Left colon (tissue), 2 donors: ENCODE measurements at regions not wholly inside any gene's neighbourhood (a gene's known extent, or its start where the extent isn't known, plus 50 kb on each side); places are given as distances from the start of the nearest gene placed in this dataset.

Source experiments
- ATAC-seq: fragments of 200-7000 bp; cut with Tn5 transposase; one replicate; pipeline ENCODE4 v1.9.1; 2020; ENCODE audit warnings: mild to moderate bottlenecking, moderate library complexity
- DNase-seq, 2 donors: peaks; one replicate each; pipeline ENCODE4 v3.0.0-alpha.2; 2020
- intact Hi-C, 2 donors: fragments of 100-400 bp; cut with DNase I in 1 of 2; cut with micrococcal nuclease in 1 of 2; formaldehyde crosslinking; loops; one replicate each; pipeline versions ENCODE4 v1.11.2 to v1.14.0; 2022; cut with DNase I, micrococcal nuclease
- donor health status: DM: no; HTN: no; CAD: no.
- donor health status: DM: yes; HTN: yes; CAD: no.

GRCh38 chrX:96424007-96424406 lies 260.6 kb upstream of the DIAPH2 start:
- ATAC-seq (no peak), DNase-seq (no peak)
- intact Hi-C loops, result no loop called here

- no peak for ATAC-seq
- no peak for DNase-seq
- intact Hi-C loops, result no loop called here
These were observed 259.4 kb upstream of the DIAPH2 start for GRCh38 chrX:96425200-96425599.

- ATAC-seq (no peak), DNase-seq (no peak)
- intact Hi-C loops, result no loop called here
These were observed 253.7 kb upstream of the DIAPH2 start for GRCh38 chrX:96430756-96431455.

DNA sequence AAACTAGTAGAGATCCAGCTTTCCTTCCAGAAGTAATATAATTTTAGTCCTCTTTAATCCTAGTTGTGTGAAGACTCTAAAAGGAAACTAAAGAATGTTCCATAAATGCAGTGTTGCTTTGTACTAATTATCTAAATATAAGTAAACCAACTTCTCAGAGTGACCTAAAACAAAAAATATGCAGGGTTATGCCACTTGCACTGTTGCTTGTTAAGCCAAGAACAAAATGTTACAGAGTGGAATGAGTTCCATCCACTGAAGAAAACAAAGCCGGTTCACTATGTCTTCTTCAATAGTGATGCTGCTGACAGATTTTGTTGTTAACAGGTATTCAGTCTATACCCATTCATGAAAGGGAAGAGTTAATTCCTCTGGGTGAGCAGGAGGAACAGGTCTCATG lies 252.0 kb upstream of the DIAPH2 start:
- no peak for ATAC-seq
- intact Hi-C loops, result no loop called here

GRCh38 chrX:96433409-96434077 lies 251.1 kb upstream of the DIAPH2 start:
- ATAC-seq, result no peak
- DNase-seq, result no peak
- intact Hi-C loops, result no loop called here

More for the DNA sequence above, 252.0 kb upstream of the DIAPH2 start:
- no peak for DNase-seq

- intact Hi-C loops, result no loop called here
- DNase-seq, result no peak
These were observed 249.1 kb upstream of the DIAPH2 start for GRCh38 chrX:96435378-96436035.

GRCh38 chrX:96436105-96436504 lies 248.5 kb upstream of the DIAPH2 start:
- intact Hi-C loops, result no loop called here
- no peak for DNase-seq
- no peak for ATAC-seq

More at GRCh38 chrX:96435378-96436035, 249.1 kb upstream of the DIAPH2 start:
- ATAC-seq, result no peak

GRCh38 chrX:96438803-96439202 lies 245.8 kb upstream of the DIAPH2 start:
- intact Hi-C loops, result no loop called here
- DNase-seq (no peak), ATAC-seq (no peak)

DNA sequence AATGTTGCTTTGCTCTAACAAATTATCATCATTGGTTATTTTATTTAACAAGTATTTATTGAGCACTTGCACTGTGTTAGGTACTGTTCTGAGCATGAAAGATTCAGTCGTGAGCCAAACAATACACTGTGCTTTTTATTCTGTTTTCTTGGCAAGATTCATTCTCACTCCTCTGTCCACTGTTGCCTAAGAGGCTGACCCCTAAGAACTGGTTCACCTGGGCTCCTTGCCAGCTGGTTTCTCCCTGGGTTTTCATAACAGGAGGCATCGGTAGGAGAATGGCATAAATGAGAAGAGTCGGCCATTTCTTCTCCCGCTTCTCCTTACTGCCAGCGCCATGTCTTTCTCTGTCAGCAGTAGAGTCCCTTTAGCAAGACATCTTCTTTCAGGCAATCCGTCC lies 243.7 kb upstream of the DIAPH2 start:
- ATAC-seq, result no peak
- intact Hi-C loops, result no loop called here

GRCh38 chrX:96445531-96446065 lies 239.0 kb upstream of the DIAPH2 start:
- intact Hi-C loops, result no loop called here
- no peak for DNase-seq
- no peak for ATAC-seq

More for the DNA sequence above, 243.7 kb upstream of the DIAPH2 start:
- DNase-seq, result no peak

DNA sequence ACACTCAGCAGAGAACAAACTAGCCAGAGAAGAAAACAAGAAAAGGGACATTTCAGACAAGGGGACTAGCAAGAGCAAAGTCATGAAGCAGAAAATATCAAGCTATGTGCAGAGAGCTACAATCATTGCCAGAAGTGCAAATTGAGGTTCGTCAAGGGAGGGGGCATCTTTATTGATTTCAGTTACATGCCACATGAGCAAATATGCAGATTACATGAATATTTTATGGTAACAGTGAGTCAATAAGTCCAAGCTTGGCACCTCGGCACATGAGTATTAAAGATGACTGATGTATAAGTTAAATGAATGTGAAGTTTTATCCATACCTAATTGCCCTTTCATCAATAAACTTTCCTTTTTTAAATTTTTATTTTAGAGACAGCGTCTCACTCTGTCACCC lies 238.1 kb upstream of the DIAPH2 start:
- no peak for DNase-seq
- ATAC-seq, result no peak
- intact Hi-C loops, result no loop called here

DNA sequence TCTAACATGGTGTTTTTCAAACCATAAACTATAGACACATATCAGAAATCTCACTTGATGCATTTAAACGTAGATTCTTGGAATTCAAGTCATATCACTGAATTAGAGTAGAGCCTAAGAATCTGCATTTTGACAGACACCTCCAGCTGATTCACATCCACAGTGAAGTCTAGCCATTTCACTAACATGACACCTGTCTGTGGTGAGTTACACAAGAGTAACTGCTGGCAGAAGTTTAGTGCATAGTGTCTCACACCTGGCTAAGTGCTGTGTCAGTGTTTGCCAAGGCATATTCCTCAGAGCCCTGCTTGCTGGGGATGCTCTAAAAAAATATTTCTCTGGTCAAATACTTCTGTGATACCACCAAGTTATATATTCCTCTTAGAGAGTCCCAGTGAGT lies 237.5 kb upstream of the DIAPH2 start:
- intact Hi-C loops, result no loop called here
- DNase-seq (no peak), ATAC-seq (no peak)

GRCh38 chrX:96449191-96449590 lies 235.5 kb upstream of the DIAPH2 start:
- DNase-seq, result no peak
- intact Hi-C loops, result no loop called here
- no peak for ATAC-seq

DNA sequence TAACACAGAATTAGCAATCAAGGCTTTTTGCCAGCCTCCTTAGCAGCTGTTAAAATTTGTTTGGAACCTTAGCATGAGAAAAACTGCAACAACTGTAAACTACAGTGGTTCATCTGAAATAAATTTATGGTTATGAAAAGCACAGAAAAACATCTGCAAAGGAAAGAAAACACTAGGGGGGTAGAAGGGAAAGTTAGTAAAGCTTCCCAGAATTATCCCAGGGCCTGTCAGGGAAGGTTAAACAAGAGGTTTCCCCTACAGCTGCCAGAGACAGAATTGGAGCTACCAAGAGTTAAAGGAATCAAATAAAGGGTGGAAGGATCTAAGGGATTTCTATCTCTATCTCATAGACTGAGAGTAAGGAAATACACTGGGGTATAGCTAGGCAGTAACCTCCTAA lies 234.7 kb upstream of the DIAPH2 start:
- intact Hi-C loops, result no loop called here

DNA sequence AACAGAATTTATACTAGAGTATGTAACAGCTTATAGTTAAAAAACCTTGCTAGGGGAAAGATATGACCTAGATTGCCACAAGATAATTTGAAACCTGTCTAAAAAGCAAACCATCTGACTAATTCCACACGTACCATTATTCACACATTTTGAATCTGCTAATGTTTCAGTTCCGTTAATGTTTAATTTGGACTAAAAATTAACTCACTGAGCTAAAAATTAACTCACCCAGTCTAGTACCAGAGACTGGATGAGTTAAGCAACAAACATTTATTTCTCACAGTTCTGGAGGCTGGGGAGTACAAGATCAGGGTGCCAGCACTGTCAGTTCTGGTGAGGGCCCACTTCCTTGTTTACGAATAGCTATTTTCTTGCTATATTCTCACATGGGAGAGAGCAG lies 231.5 kb upstream of the DIAPH2 start:
- ATAC-seq (no peak), DNase-seq (no peak)
- intact Hi-C loops, result no loop called here

More for the DNA sequence above, 234.7 kb upstream of the DIAPH2 start:
- DNase-seq (no peak), ATAC-seq (no peak)

DNA sequence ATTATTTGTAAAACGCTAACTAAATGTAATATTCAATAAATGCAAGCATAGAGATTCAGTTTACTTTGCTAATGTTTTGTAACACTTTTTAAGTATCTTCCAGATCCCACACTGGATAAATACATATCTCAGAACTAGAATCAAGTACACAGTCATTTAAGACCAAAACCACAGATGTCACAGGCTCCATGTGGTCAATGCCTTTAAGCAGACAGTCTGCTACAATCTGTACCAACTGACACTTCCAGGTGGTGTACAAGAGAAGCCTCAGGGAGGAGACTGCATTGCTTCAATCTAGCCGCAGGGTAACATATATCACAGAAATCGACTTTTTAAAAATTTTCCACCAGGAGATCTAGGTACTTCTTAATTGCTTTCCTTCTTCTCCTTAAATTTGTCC lies 229.6 kb upstream of the DIAPH2 start:
- intact Hi-C loops, result no loop called here
- no peak for ATAC-seq
- DNase-seq, result no peak

GRCh38 chrX:96464880-96465558 lies 219.6 kb upstream of the DIAPH2 start:
- DNase-seq, result no peak

DNA sequence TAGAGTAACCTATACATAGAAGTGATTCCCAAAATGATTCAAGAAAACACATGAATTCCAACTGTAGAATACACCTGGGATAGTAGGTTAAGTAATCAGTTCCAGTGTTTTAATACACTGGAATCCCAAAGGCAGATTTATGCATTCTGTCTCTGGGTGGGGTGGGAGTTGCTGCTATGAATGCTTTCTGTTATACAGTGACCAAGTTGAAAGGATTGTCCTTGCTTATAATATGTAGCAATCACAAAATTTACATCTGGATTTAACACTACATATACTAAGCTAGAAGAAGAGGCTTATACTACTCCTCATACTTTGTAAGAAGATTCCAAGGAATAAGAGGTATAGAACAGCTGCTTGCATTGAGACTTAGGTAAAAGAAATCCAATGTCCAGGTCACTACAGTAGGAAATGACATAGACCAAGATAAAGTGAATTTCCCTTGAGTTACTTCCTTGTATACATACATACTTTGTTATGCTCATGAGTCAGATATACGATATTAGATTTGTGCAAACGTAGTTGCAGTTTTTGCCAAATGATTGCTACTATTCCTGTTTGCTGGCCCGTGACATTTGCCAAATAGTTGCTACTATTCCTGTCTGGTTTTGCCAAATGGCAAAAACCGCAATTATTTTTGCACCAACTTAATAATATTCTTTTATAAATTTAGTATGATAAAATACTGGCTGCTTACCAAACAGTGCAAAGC lies 210.5 kb upstream of the DIAPH2 start:
- DNase-seq (no peak), ATAC-seq (peak; percentile 93)
- intact Hi-C loops, result no loop called here

More at GRCh38 chrX:96464880-96465558, 219.6 kb upstream of the DIAPH2 start:
- no peak for ATAC-seq
- intact Hi-C loops, result no loop called here

- peak; percentile 80 for ATAC-seq
- intact Hi-C loops, result no loop called here
- DNase-seq, result no peak
These were observed 209.9 kb upstream of the DIAPH2 start for GRCh38 chrX:96474741-96475125.
